GM10248 (cell line): ENCODE measurements at regions not wholly inside any gene's neighbourhood (a gene's known extent, or its start where the extent isn't known, plus 50 kb on each side); places are given as distances from the start of the nearest gene placed in this dataset.

Experiments
- CTCF ChIA-PET: fragments of 300-600 bp; sonication (Branson Sonifier 250); formaldehyde crosslinking; extraction: SDS; loops from one replicate; lab custom pipeline; 2021; ENCODE audit warnings: antibody characterized with exemption; lab: Yijun Ruan, JAX
- POLR2A ChIA-PET: fragments of 350-650 bp; sonication (Branson Sonifier 250); formaldehyde crosslinking; extraction: SDS; loops from one replicate; lab custom pipeline; 2020; ENCODE audit warnings: antibody characterized with exemption; lab: Yijun Ruan, JAX
- DNase-seq: peaks from one replicate; pipeline ENCODE4 v3.0.0; 2012; ENCODE audit errors: extremely low spot score
- TF ChIP-seq, protein P1 (sequence below): IDR thresholded peaks from 2 replicates; pipeline ENCODE4 v1.5.1; 2012; ENCODE audit warnings: mild to moderate bottlenecking, low read depth; ENCODE audit errors: extremely low read depth, missing control alignments, control extremely low read depth

- no peak for DNase-seq
- CTCF ChIA-PET: interaction anchor here (1.5 kb wide), 1 partner anchor 8 kb away, joined by 5 read pairs; no protein-coding TSS in a partner anchor
- TF ChIP-seq, protein P1, sequence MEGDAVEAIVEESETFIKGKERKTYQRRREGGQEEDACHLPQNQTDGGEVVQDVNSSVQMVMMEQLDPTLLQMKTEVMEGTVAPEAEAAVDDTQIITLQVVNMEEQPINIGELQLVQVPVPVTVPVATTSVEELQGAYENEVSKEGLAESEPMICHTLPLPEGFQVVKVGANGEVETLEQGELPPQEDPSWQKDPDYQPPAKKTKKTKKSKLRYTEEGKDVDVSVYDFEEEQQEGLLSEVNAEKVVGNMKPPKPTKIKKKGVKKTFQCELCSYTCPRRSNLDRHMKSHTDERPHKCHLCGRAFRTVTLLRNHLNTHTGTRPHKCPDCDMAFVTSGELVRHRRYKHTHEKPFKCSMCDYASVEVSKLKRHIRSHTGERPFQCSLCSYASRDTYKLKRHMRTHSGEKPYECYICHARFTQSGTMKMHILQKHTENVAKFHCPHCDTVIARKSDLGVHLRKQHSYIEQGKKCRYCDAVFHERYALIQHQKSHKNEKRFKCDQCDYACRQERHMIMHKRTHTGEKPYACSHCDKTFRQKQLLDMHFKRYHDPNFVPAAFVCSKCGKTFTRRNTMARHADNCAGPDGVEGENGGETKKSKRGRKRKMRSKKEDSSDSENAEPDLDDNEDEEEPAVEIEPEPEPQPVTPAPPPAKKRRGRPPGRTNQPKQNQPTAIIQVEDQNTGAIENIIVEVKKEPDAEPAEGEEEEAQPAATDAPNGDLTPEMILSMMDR: no peak
- POLR2A ChIA-PET: no interaction called here
Observed at GRCh38 chr5:147961208-147961749, 54.9 kb upstream of the C5orf46 start.

GRCh38 chr5:147957901-147958300, 51.6 kb upstream of the C5orf46 start:
- TF ChIP-seq, protein P1: no peak
- ChIA-PET POLR2A (no interaction called here), CTCF (interaction anchor here (1.2 kb wide), 1 partner anchor 773 kb away, joined by 4 read pairs; no protein-coding TSS in a partner anchor)
- no peak for DNase-seq

- TF ChIP-seq, protein P1: no peak
- CTCF ChIA-PET: interaction anchor here (1.6 kb wide), 1 partner anchor 30 kb away, joined by 4 read pairs; no protein-coding TSS in a partner anchor
- POLR2A ChIA-PET: no interaction called here
- no peak for DNase-seq
Observed at GRCh38 chr5:147956842-147957223, 50.5 kb upstream of the C5orf46 start.

- ChIA-PET POLR2A (no interaction called here), CTCF (interaction anchor here (1.6 kb wide), 1 partner anchor 30 kb away, joined by 4 read pairs; no protein-coding TSS in a partner anchor)
- DNase-seq: no peak
- TF ChIP-seq, protein P1: no peak
Observed at GRCh38 chr5:147956064-147956841, 49.9 kb upstream of the C5orf46 start.
